22Rv1 (cell line): ENCODE measurements at regions not wholly inside any gene's neighbourhood (a gene's known extent, or its start where the extent isn't known, plus 50 kb on each side); places are given as distances from the start of the nearest gene placed in this dataset.

Experiments
- CTCF ChIP-seq: fragments of 450-650 bp; IDR thresholded peaks from 2 replicates; pipeline ENCODE4 v1.5.1; 2017; ENCODE audit warnings: mild to moderate bottlenecking
- ZFX ChIP-seq: fragments of 450-650 bp; IDR thresholded peaks from 2 replicates; pipeline ENCODE4 v1.6.1; 2017; ENCODE audit warnings: antibody characterized with exemption, borderline replicate concordance

- no peak for TF ChIP-seq CTCF
- TF ChIP-seq ZFX = no peak
These were observed 75.0 kb upstream of the RALY start for GRCh38 chr20:33918662-33919061.
